AG04449 (cell line): ENCODE measurements at regions not wholly inside any gene's neighbourhood (a gene's known extent, or its start where the extent isn't known, plus 50 kb on each side); places are given as distances from the start of the nearest gene placed in this dataset.

Source experiments
- CTCF ChIA-PET: fragments of 350-600 bp; formaldehyde crosslinking; extraction: SDS; loops from one replicate; lab custom pipeline; 2021; ENCODE audit warnings: antibody characterized with exemption; lab: Yijun Ruan, JAX
- POLR2A ChIA-PET: fragments of 400-600, 350-600 bp; formaldehyde crosslinking; extraction: SDS; loops from one replicate; lab custom pipeline; 2020; ENCODE audit warnings: antibody characterized with exemption, inconsistent platforms; lab: Yijun Ruan, JAX
- DNase-seq: peaks from one replicate; pipeline ENCODE4 v3.0.0-alpha.2; 2010; ENCODE audit warnings: low read depth, low spot score
- H3K4me3 ChIP-seq: 2 replicates; pipeline ENCODE4 v1.5.1; 2011; ENCODE audit warnings: low read depth, mild to moderate bottlenecking, control low read depth, low read length
- CTCF ChIP-seq: IDR thresholded peaks from one replicate; pipeline ENCODE4 v1.5.1; 2011; ENCODE audit warnings: mild to moderate bottlenecking, moderate library complexity, low read length, control low read depth, inconsistent platforms; ENCODE audit not compliant: insufficient read depth; ENCODE audit errors: missing control alignments

- DNase-seq = no peak
- no peak overlapping the region for H3K4me3 ChIP-seq
- CTCF ChIA-PET = no interaction called here
- POLR2A ChIA-PET = no interaction called here
- TF ChIP-seq CTCF = no peak
Observed at GRCh38 chr13:107807306-107808073, 407.8 kb downstream of the LIG4 start.

- TF ChIP-seq CTCF = no peak
- ChIA-PET CTCF (no interaction called here), POLR2A (no interaction called here)
- no peak for DNase-seq
- no peak overlapping the region for H3K4me3 ChIP-seq
Observed at GRCh38 chr13:107806726-107807125, 408.6 kb downstream of the LIG4 start.

- no peak overlapping the region for H3K4me3 ChIP-seq
- CTCF ChIA-PET = no interaction called here
Observed at GRCh38 chr13:107803822-107804495, 411.4 kb downstream of the LIG4 start.

GRCh38 chr13:107801621-107802020, 413.7 kb downstream of the LIG4 start:
- no peak for TF ChIP-seq CTCF
- no peak overlapping the region for H3K4me3 ChIP-seq
- ChIA-PET POLR2A (no interaction called here), CTCF (no interaction called here)
- no peak for DNase-seq

More at GRCh38 chr13:107803822-107804495, 411.4 kb downstream of the LIG4 start:
- POLR2A ChIA-PET = no interaction called here
- TF ChIP-seq CTCF = no peak
- no peak for DNase-seq

GRCh38 chr13:107799001-107799400, 416.3 kb downstream of the LIG4 start:
- ChIA-PET POLR2A (no interaction called here), CTCF (no interaction called here)
- no peak overlapping the region for H3K4me3 ChIP-seq
- DNase-seq = no peak
- TF ChIP-seq CTCF = no peak

GRCh38 chr13:107790397-107790796, 424.9 kb downstream of the LIG4 start:
- H3K4me3 ChIP-seq = no peak overlapping the region
- no peak for DNase-seq
- POLR2A ChIA-PET = no interaction called here
- TF ChIP-seq CTCF = no peak
- CTCF ChIA-PET = no interaction called here
